Activated T-cell treated with anti-CD3 and anti-CD28 coated beads for 4 hours (primary cell): ENCODE measurements at regions not wholly inside any gene's neighbourhood (a gene's known extent, or its start where the extent isn't known, plus 50 kb on each side); places are given as distances from the start of the nearest gene placed in this dataset.

Experiments used
- DNase-seq: peaks from one replicate; pipeline ENCODE4 v3.0.0-alpha.2; 2020

- no peak for DNase-seq
These were observed 95.6 kb downstream of the GPAM start for GRCh38 chr10:112087953-112088456.

GRCh38 chr10:112091703-112092102, 91.9 kb downstream of the GPAM start:
- DNase-seq: no peak

- no peak for DNase-seq
These were observed 91.0 kb downstream of the GPAM start for GRCh38 chr10:112092519-112092918.

- no peak for DNase-seq
These were observed 88.6 kb downstream of the GPAM start for GRCh38 chr10:112094984-112095383.

GRCh38 chr10:112095731-112096130, 87.8 kb downstream of the GPAM start:
- DNase-seq: no peak

GRCh38 chr10:112098682-112099081, 84.9 kb downstream of the GPAM start:
- DNase-seq: no peak
